ENCODE measurements at regions not wholly inside any gene's neighbourhood (a gene's known extent, or its start where the extent isn't known, plus 50 kb on each side); places are given as distances from the start of the nearest gene placed in this dataset.

DNA sequence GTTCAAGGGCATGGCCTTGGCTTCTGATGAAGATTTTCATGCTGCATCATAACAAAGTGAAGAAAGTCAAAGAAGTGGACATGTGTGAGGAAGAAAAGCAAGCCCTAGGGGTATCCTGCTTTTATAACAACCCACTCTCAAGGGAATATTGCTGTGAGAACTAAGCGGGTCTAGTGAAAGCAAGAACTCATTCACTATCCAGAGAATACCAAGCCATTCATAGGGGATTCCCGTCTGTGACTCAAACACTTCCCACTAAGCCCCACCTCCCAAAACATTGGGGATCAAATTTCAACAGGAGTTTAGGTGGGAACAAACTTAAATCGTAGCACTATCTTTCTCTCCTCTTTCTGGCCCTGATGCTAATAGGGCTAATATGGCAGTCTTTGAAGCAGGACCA, 98.5 kb upstream of the CTTNBP2NL start:
- no peak for FAIRE-seq
- no peaks in the 10 kb centered on the region for H3K9me1 ChIP-seq (ENCODE audit: control insufficient read depth, insufficient read depth, low read length)
- H3K9ac ChIP-seq (ENCODE audit: insufficient read depth in 1 of 2, low read depth in 2 of 2, low read length in 2 of 2), result no peak overlapping the region
- no peak for DNase-seq (ENCODE audit: extremely low read depth in 1 of 4, low spot score in 3 of 4)
- 0% methylated on average over 3 of the region's 3 CpGs for WGBS (ENCODE audit: insufficient coverage, low coverage, missing lambda C conversion rate)
- H3K27me3 ChIP-seq (ENCODE audit: control insufficient read depth in 2 of 2, insufficient read depth in 2 of 2, low read length in 2 of 2), result no peaks in the 10 kb centered on the region; a peak in 1 of 5 replicates
- intact Hi-C loops (cut with micrococcal nuclease), result no loop called here
- TF ChIP-seq CC2D1A (IDR thresholded peaks at IDR 0.05) (no peak), ZNF551 (CRISPR knock-in tag; IDR thresholded peaks at IDR 0.05) (no peak), GABPA (tag; conservative IDR thresholded peaks at IDR 0.05; ENCODE audit: low read depth) (no peak), SNIP1 (IDR thresholded peaks at IDR 0.05; ENCODE audit: low read depth) (no peak)
- TF ChIP-seq, protein P1, sequence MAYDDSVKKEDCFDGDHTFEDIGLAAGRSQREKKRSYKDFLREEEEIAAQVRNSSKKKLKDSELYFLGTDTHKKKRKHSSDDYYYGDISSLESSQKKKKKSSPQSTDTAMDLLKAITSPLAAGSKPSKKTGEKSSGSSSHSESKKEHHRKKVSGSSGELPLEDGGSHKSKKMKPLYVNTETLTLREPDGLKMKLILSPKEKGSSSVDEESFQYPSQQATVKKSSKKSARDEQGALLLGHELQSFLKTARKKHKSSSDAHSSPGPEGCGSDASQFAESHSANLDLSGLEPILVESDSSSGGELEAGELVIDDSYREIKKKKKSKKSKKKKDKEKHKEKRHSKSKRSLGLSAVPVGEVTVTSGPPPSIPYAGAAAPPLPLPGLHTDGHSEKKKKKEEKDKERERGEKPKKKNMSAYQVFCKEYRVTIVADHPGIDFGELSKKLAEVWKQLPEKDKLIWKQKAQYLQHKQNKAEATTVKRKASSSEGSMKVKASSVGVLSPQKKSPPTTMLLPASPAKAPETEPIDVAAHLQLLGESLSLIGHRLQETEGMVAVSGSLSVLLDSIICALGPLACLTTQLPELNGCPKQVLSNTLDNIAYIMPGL (CRISPR knock-in tag; IDR thresholded peaks at IDR 0.05), result no peak
- in situ Hi-C loops (cut with MboI), result no loop called here
- no peak overlapping the region for H3K4me2 ChIP-seq (ENCODE audit: insufficient read depth, low read length)
- no peaks in the 10 kb centered on the region for H3K79me2 ChIP-seq (ENCODE audit: control insufficient read depth, insufficient read depth, low read length)
- no peak overlapping the region for H3K27ac ChIP-seq (ENCODE audit: extremely low read depth, low read depth, low read length)
- POLR2A ChIA-PET, result no interaction called here
- H2AFZ ChIP-seq (ENCODE audit: low read depth, low read length), result no peak overlapping the region
- CTCF ChIA-PET (ENCODE audit: low intra/inter-chr PET ratio), result interaction anchor here (1.6 kb wide), 1 partner anchor 39 kb away, joined by 7 read pairs; no protein-coding TSS in a partner anchor
- H3K4me1 ChIP-seq (replicated peaks in 1 of 2; ENCODE audit: control insufficient read depth in 2 of 2, insufficient read depth in 2 of 2, low read length in 2 of 2), result no peaks in the 10 kb centered on the region
- H3K36me3 ChIP-seq (ENCODE audit: control insufficient read depth, insufficient read depth, low read length), result no peaks in the 10 kb centered on the region
- H3K4me3 ChIP-seq, result no peak overlapping the region
- no peak for ATAC-seq
- BruUV-seq (replicated peaks), result no TSS peak
- H3K9me3 ChIP-seq (replicated peaks; ENCODE audit: control insufficient read depth, insufficient read depth, low read depth, low read length), result no peaks in the 10 kb centered on the region
- H4K20me1 ChIP-seq (replicated peaks; ENCODE audit: control insufficient read depth, insufficient read depth, low read length), result no peaks in the 10 kb centered on the region

Measured in K562 (cell line).